GM18498 (cell line): ENCODE measurements at regions not wholly inside any gene's neighbourhood (a gene's known extent, or its start where the extent isn't known, plus 50 kb on each side); places are given as distances from the start of the nearest gene placed in this dataset.
A peak's percentile ranks its signal among the peaks of the same experiment; 100 is the strongest.

ENCODE experiments used
- ATAC-seq: cut with Tn5 transposase; IDR thresholded peaks from one replicate; pipeline ENCODE4 v1.9.1; 2021; ENCODE audit warnings: mild to moderate bottlenecking, moderate library complexity; ENCODE audit not compliant: unreplicated experiment

- ATAC-seq = peak; percentile 79
Measured at GRCh38 chr2:59713577-59713976, 839.9 kb downstream of the BCL11A start.

- ATAC-seq = no peak
Measured at GRCh38 chr2:59711121-59711520, 842.3 kb downstream of the BCL11A start.

- no peak for ATAC-seq
Measured at GRCh38 chr2:59706729-59707128, 846.7 kb downstream of the BCL11A start.

- no peak for ATAC-seq
Measured at GRCh38 chr2:59703796-59704195, 849.7 kb downstream of the BCL11A start.

DNA sequence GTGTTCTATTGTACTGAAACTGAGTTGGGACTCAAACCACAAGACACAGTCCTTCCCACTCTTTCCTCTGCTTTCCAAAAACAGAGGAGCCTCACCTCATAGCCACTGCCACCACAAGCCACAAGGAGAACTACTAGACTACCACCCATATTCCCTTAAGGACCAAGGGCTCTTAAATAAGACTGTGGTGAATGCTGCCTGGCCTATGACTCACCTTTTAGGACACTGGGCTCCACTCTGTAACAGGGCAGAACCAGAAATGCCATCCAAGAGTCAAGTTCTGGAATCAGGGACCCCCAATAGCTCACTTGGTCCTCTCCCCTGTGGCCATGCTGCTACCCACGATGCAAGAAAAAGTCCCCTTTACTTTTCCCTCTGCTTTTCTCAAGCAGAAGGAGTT, 851.4 kb downstream of the BCL11A start:
- no peak for ATAC-seq

GRCh38 chr2:59701271-59701994, 852.0 kb downstream of the BCL11A start:
- no peak for ATAC-seq

DNA sequence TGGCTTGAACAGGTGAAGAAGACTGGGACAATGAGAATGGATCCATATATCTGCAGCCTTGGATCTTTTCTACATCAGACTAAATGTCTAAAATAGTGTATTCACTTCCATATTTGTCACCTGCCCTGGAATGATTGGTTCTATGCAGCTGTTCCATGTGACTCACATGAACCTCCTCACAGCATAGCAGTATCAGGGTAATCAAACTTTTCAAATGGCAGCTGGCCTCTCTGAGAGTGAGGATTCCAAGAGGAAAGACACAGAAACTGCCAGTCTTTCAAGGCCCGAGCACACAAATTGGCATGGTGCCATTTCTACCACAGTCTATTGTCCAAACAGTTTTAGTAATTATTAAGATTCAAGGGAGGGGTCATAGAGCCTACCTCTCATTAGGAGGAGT, 859.3 kb downstream of the BCL11A start:
- no peak for ATAC-seq

GRCh38 chr2:59693231-59693959, 860.1 kb downstream of the BCL11A start:
- ATAC-seq = no peak

GRCh38 chr2:59691518-59692190, 861.8 kb downstream of the BCL11A start:
- no peak for ATAC-seq

GRCh38 chr2:59690849-59691248, 862.6 kb downstream of the BCL11A start:
- ATAC-seq = no peak

- ATAC-seq = no peak
Measured at GRCh38 chr2:59684771-59685166, 868.7 kb downstream of the BCL11A start.

DNA sequence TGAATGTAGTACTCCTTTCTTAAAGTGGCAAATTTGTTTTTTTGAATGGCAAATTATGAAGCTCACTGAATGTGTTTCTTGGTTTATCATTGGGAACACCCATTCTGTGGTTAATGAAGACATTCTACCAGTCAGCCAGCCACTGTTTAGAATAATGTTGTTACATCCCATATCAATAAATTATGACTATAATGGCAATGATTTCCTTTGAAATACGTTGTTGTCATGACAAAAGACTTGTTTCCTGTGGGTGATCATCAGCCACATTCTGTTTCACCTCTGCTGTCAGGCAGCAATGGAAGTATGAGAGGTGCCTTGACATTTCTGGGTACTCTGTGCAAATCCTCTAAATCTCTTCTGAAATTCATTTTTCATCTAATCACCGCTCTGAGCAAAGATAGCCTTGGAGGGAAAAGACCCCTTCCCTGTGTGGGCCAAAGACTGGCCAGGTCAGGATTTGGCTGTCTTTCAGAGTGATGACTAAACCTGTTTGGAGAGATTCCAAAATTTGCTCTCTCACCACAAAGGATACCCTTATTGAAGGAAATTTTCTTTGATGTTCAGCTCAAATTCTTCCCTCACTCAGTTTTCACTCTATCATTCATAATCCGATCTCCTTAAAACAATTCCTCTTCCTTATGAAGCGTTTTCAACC, 869.2 kb downstream of the BCL11A start:
- no peak for ATAC-seq

- no peak for ATAC-seq
Measured at GRCh38 chr2:59680863-59681262, 872.6 kb downstream of the BCL11A start.

DNA sequence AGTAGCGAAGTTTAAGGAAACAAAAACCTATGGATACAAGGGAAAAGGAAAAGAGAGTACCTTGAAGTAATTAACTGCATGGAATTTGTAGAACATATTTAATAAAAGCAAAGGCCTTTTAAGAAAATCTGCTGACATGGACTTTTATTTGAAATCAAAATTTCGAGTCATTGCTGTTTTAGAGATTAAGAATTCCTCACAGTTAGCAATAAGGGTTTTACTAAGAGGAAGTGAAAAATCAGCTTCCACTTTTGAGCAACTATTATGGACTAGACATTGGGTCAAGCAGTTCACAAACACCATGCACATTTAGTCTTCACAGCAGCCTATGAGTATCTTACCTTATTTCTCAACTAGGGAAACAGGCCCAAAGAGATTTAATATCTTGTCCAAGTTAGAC, 876.3 kb downstream of the BCL11A start:
- no peak for ATAC-seq

DNA sequence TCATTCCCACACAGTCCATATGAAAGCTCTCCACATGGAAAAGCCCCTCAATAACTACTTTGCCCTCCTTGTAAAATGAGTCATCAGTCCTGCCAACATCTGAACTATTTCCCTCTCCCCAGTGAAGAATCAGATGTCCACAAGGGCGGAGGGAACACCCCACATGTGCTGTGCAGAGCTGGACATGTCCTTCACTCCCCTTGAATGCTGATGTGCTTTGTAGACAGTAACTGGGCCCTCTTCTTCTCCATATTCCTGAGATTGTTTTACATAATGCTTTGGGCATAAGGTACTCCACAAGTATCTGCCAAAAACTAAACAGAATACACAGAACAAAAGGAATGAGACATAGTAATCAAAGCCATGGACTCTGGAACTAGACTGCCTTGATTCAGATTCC, 879.4 kb downstream of the BCL11A start:
- no peak for ATAC-seq

DNA sequence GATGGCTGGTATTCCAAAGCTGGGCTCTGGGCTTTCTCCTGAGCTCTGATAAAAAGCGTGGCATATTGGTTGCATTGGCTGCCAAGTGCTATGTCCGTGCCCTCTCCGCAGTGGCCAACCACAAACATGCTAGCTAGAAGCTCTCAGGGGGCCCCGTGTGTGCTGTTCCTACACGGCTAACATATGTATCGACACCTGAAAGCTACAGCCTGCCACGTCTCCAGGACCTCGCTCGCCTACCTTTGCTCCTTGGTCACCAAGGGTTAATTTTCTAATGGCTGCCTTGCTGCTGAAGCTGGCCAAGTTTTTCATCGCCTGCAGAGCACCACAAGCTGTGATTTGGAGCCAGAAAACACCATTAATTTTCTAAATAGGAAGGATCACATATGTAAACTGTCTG, 888.4 kb downstream of the BCL11A start:
- no peak for ATAC-seq

DNA sequence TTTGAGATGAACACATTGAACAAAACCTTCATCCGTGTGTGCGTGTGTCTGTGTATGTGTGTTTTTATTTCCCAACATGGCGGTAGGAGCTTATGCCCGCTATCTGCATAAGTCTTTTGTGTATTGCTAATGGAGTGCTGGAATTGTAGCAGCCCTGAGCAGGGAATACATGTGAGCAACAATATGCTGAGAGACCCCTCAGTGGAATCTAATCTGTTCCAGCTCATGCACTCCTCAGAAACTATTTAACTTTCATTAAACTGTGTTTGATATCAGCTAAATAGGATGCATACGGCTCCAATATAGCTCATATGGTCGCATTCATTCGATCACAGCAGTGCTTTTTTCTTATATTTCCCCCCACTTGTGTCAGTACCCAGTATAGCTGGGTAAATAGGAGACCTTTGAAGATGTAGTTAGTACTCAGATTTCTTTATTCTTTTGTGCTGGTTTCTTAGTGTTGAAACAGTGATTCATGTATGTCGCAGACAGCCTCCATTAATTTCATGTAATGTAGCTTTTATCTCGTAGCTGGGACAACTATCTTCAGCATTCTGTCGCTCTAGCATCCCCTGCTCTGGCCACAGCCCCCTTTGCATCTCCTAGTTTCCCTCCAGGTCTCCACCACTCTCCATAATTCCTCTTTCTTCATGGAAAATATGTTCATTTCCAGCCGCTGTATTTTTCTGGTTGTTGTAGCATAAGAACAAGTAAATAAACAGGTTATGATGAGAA, 891.2 kb downstream of the BCL11A start:
- ATAC-seq = no peak

DNA sequence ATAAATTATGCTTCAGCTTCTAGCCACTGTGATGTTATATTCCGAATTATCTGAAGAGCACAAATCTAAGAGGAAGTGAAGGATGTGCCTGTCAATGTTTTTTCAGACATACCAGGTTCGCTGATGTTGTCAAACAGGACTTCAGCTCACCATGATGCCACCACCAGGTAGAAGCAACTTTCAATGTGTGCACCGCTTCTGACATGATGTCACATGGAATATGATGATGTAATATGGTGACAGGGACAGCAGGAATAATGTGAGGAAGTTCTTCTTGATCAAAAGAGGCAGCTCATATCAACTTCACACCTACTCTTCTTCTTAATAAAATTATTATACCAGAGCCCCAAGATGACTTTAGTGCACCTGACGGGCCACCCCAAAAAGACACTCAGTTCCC, 893.2 kb downstream of the BCL11A start:
- ATAC-seq = no peak

DNA sequence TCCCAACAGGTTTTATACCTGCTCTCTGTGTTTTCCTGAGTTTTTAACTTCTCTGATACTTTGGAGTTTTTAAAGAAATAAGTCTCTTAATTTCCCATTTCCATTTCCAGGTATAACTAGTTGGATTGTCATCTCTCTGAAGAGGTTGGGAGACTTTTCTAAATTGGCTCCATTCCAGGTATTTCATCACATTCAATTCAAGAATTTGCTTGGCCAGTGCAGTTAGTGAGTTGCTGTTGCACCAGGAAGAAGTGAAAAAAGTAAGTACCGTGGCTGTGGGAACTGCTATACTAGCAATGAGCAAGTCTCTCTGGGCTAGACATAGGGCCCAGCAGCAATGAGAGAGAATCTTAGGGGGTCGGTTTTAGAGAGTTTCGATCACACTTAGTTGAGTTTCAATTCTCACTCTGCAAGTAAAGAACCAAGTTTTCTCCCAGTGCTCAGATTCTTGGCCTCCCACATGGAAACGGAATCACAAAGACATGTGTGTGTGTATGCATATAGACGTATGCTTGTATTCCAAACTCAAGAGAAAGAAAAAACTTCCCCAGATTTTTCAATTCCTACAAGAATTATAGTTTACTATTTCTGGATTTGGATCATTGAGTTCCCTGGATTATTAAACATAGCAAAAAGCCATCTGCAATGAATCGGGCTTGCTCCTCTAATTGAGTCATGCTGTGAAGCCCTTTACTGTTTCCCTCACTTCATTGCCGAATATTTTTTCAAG, 894.4 kb downstream of the BCL11A start:
- no peak for ATAC-seq

DNA sequence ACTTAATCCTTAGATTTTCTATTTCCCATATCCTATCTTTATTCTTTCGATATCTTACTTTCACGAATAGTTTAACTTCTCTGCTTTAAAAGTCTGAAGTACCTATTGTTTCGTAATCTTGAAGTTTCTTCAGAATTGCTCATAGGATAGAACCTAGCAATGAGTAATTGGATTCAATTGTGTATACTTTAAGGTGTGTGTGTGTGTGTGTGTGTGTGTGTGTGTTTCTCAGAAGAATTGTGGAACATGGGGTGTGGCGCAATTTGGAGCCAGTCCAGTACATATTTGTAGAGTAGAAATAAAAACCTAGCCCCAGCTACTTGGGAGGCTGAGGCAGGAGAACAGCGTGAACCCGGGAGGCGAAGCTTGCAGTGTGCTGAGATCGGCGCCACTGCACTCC, 897.6 kb downstream of the BCL11A start:
- no peak for ATAC-seq
